GM19193 (cell line): ENCODE measurements at regions not wholly inside any gene's neighbourhood (a gene's known extent, or its start where the extent isn't known, plus 50 kb on each side); places are given as distances from the start of the nearest gene placed in this dataset.
A peak's percentile ranks its signal among the peaks of the same experiment; 100 is the strongest.

Experiments
- POLR2A ChIP-seq: IDR thresholded peaks from 4 replicates; pipeline ENCODE4 v1.6.1; 2011; ENCODE audit not compliant: insufficient read depth, insufficient read length; ENCODE audit errors: extremely low read depth

GRCh38 chr6:6841571-6841970 is 253.1 kb downstream of the LY86 start:
- no peak for TF ChIP-seq POLR2A

- no peak for TF ChIP-seq POLR2A
Measured at GRCh38 chr6:6842291-6842690, 253.8 kb downstream of the LY86 start.

GRCh38 chr6:6843057-6843627 is 254.6 kb downstream of the LY86 start:
- no peak for TF ChIP-seq POLR2A

GRCh38 chr6:6843777-6844176 is 255.3 kb downstream of the LY86 start:
- TF ChIP-seq POLR2A, result no peak

GRCh38 chr6:6844530-6844929 is 256.0 kb downstream of the LY86 start:
- no peak for TF ChIP-seq POLR2A

GRCh38 chr6:6845603-6846002 is 257.1 kb downstream of the LY86 start:
- TF ChIP-seq POLR2A, result no peak

- TF ChIP-seq POLR2A, result no peak
Measured at GRCh38 chr6:6847591-6847990, 259.1 kb downstream of the LY86 start.

GRCh38 chr6:6851059-6851948 is 256.5 kb upstream of the RREB1 start:
- TF ChIP-seq POLR2A, result no peak

GRCh38 chr6:6851949-6852261 is 255.9 kb upstream of the RREB1 start:
- TF ChIP-seq POLR2A, result no peak

GRCh38 chr6:6856538-6857523 is 250.9 kb upstream of the RREB1 start:
- peak; percentile 53 for TF ChIP-seq POLR2A

- no peak for TF ChIP-seq POLR2A
Measured at GRCh38 chr6:6857528-6857927, 250.2 kb upstream of the RREB1 start.

- no peak for TF ChIP-seq POLR2A
Measured at GRCh38 chr6:6858533-6858982, 249.2 kb upstream of the RREB1 start.

GRCh38 chr6:6859105-6859504 is 248.7 kb upstream of the RREB1 start:
- TF ChIP-seq POLR2A, result no peak

GRCh38 chr6:6859722-6860121 is 248.0 kb upstream of the RREB1 start:
- no peak for TF ChIP-seq POLR2A

- no peak for TF ChIP-seq POLR2A
Measured at GRCh38 chr6:6860863-6861262, 246.9 kb upstream of the RREB1 start.
